ENCODE measurements at regions not wholly inside any gene's neighbourhood (a gene's known extent, or its start where the extent isn't known, plus 50 kb on each side); places are given as distances from the start of the nearest gene placed in this dataset.
A peak's percentile ranks its signal among the peaks of the same experiment; 100 is the strongest.
"Not testable (repeated sequence)": the region's sequence is repeated elsewhere in the genome, so short reads cannot be mapped to it uniquely, and the experiment has no call there.

DNA sequence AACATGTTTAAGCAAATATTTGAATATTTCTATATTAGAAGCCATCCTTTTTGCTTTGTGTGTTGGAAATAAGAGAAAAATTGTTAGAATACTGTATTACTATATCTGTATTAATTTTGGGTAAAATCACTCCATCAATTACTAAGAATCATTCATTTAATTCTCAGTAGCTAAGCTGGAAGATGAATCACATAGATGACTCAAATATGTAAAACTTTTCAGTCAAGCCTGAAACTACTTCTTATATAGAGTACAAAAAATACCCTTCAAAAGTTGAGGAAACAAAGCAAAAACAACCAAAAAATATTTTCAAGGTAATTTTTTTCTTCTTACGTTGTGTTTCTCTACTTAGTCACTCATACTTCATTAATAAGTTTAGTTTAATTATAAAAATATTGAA is 205.7 kb upstream of the ROBO1 start:
- no peak for DNase-seq (ENCODE audit: low spot score)

DNA sequence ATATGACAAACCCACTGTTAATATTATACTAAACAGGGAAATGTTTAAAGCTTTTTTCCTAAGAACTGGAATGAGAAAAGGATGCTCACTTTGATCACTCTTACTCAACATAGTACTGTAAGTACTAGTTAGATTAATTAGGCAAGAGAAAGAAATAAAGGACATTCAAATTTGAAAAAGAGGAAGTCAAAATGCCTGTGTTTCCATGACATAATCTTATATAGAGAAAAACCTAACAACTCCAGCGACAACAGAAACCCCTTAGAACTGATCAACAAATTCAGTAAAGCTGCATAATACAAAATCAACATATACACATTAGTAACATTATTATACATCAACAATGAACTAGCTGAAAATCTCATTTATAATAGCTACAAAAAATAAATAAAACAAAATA is 200.6 kb upstream of the ROBO1 start:
- DNase-seq (ENCODE audit: low spot score): no peak

DNA sequence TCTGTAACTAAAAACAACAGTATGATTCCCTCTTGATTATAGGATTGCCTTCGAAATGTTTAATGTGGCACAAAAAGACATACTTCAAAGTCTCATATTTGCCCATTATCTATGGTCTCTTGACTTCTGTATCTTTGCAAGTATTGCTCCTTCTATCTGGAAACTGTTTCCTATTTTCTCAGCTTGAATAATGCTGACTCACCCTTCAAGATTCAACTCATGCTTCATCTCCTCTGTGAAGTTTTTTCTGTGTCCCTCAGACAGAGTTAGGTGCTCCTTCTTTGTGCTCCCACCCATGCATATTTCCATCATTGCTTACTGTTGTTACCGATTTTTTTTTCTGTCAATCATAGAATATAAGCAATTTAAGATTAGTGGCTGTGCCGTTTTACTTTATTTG is 192.8 kb upstream of the ROBO1 start:
- DNase-seq (ENCODE audit: low spot score): no peak

DNA sequence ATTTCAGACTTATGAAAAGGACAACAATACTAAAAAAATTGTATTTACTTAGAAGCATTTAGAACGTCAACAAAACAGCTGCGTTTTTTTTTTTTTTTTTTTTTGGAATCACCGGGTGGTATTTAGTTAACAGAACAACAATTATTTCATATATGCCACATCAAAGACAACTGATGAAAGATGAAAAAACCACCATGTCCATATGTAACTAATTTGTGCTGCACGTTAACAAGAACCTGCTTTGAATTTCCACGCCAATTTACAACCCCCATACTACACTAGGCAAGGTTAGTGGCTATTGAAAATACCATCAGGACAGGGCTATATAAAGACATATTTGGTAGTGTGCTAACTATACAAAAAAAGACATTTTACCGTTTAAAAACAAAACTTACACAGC is 189.3 kb upstream of the ROBO1 start:
- DNase-seq (ENCODE audit: low spot score): no peak

DNA sequence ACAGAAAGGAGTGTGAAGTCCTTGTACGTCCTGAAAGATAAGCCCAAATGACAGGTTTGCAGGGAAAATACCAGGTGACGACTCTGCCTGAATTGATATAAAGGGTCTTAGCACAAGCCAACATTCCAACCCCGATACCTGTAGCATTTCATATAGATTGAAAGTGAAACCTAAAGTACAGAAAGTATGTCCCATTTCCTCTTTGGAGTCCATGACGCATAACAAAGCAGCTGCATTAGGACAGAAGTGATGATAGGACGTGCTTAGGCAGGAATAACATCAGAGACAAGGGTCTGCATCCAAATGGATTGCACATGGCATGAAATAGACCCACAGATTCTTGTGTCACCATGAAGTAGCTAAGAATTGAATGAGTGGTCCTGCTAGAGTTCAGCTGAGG is 187.0 kb upstream of the ROBO1 start:
- DNase-seq (ENCODE audit: low spot score): no peak

DNA sequence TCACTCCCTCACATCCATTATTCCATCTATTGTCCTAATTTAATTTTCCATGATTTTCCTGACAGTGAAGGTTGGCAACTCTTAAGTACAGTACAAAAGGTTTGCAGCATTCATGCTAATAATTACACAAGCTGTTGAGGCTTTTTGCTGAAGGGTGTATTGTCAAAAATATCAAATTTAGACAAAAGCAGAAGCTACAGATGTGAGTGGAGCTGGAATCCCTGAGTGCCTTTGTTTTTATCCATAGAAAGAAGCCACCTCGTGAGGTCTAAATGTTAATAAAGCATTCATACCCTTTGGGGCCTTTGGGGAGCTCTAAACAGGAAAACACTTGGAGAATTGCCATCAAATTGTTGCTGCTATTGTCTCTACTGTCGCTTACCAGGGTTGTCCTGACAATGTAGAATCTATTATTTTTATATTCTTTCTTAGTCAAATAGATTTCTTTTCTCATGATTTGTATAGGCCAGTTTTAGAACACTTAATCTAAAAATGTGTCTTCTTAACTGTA is 185.8 kb upstream of the ROBO1 start:
- DNase-seq (ENCODE audit: low spot score): no peak

DNA sequence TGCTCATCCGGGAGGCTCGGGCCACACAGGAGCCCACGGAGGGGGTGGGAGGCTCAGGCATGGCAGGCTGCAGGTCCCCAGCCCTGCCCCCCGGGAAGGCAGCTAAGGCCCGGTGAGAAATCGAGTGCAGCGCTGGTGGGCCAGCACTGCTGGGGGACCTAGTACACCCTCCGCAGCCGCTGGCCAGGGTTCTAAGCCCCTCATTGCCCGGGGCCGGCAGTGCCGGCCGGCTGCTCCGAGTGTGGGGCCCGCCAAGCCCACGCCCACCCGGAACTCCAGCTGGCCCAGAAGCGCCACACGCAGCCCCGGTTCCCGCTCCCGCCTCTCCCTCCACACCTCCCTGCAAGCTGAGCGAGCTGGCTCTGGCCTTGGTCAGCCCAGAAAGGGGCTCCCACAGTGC is 183.6 kb upstream of the ROBO1 start:
- DNase-seq (ENCODE audit: low spot score): not testable (repeated sequence)

DNA sequence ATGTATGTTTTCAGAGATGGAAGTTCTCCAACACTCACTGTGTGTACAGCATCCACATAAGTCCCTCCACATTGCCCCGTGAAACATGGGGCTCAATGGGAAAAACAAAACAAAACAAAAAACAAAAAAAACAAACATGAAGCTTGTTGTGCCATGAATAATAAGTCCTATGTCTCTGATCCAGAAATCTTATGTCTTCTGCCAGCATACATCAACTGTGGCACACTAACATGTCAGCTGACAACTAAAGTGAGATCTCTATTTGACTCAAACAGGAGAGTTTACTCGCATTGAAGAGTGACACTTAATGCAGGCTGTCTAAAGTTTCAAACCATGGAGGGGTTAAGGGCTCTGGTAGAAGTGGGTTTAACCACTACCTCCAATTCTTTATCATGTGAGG is 180.2 kb upstream of the ROBO1 start:
- DNase-seq (ENCODE audit: low spot score): no peak

DNA sequence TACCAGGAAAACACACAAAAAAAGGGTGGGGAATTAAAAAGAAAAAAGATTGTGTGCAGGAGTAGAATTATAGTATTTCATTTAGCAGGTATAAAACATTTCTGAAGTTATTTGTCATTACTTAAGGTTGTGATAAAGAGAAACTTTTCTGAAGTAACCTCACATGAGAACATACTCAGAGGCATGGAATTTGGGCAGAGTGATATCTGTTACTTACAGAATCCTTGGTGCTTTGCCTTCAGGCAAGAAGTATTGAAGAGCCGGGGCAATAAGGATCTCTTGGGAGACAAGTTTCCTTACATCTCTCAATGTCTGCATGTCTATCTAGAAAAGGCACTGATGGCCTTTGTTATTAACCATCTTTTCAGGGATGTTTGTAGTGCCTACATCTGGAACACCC is 179.7 kb upstream of the ROBO1 start:
- no peak for DNase-seq (ENCODE audit: low spot score)

DNA sequence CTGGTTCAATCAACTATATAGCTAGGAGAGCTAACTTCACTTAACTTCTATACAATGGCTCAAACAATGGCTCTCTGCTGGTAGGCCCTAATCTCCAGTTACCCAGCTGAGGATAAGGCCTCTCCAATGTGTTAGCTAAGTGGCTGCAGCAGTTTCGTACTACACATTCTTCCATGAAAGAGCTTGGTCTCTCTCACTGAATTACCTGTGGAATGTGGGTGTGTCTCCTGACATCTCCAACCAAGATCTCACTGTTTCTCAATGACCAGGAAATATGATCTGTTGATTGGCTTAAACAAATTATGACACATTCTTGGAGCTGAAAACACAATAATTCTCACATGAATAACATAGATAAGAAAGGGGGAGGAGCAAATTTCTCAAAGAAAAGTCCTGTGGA is 169.8 kb upstream of the ROBO1 start:
- peak; percentile 32 for DNase-seq (ENCODE audit: low spot score)

DNA sequence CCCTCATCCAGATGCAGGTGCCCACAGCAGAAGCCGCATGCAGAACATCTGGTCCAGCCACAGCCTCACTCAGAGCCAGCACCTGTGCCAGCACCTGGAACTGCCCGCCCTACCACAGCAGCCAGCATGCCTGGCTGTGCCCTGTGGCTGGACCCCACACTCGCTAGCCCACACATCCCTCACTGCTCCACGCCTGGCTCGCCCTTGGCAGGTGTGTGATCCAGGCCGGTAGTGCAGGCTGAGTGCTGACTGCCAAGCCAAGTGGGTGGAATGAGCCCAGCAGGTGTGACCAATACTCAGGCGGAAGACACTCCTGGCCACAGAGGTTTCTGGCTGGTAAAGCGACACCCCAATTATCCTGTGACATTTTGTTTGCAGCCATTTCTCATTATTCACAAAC is 162.4 kb upstream of the ROBO1 start:
- no peak for DNase-seq (ENCODE audit: low spot score)

DNA sequence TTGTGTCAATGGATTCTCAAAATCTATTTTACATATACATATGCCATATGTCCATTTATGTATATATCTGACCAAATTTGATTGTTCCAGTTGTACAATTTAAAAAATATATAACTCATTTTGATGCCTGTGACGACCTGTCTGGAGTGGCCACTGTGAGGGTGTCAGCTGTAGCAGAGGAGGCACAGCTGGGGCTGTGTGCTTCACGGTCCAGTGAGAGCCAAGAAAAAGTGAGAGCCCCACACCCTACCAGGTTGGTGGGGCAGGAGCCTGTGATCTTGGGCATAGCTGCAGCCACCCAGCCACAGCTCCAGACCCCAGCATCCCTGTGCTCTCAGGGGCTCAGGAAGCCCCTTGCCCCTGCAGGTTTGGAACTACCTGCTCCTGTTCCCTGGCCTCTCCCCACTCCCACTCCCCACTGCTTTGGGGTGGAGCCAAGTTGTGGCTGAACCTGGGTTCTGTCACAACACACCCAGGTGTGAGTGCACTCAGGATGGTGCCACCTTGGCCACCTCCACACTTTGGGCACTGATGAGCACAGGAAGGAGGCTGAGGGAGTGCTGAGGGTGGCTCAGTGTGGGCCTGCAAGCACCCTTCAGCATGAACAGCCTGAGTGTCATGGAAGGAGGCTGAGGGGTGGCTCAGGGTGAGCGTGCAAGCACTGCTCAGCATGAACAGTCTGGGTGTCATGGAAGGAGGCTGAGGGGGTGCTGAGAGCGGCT is 161.1 kb upstream of the ROBO1 start:
- DNase-seq (ENCODE audit: low spot score): no peak

DNA sequence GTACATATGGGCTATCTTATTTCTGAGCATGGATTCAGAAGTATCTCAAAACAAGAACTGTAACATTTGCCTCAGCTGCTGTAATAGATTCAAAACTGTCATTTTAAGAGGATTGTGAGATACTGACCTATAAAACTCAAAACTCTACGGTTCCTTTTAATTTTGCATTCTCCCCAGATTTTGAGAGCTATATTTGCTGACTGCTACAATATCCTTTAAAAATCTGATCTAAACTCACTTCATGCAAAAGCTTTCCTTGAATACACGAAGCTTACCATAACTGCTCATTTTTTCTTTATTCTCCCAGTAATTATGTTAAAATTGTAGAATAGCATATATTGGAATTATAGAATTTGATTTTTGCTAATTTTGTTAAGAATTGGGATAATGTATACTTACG is 158.7 kb upstream of the ROBO1 start:
- no peak for DNase-seq (ENCODE audit: low spot score)

DNA sequence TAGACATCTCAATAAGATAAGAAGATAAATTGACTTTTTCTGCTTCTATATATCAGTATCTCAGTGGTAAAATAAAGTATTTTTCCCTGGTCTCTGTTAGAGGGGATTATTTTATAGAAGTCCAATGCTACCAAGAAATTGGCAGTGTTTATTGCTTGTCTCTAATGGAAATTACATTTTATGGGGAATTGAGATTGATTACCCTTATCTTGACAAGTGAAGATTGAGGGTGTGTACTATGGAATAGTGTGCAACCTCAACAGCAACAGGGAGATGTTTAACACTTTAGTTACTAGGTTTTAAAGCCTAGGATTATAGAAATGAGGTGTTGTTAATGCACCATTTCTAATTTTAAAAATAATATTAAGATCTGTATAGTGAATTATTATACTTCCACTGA is 154.8 kb upstream of the ROBO1 start:
- no peak for DNase-seq (ENCODE audit: low spot score)

DNA sequence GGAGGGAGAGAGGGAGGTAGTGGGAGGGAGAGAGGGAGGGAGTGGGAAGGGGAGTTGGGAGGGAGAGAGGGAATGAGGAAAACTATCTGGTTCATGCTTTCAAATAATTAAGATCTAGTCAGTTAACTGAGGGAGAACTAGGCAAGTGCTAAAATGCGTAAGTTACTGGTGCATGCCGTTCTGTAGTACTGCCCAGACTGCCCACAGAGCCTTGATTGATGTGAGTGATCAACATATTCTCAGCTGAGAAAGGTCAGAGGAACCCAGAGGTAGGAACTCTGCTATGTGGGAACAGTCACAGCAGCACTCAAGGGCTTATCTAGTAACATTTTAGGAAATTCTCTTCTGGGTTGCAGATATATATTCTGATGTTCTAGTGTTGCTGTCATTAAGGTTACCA is 149.8 kb upstream of the ROBO1 start:
- no peak for DNase-seq (ENCODE audit: low spot score)

DNA sequence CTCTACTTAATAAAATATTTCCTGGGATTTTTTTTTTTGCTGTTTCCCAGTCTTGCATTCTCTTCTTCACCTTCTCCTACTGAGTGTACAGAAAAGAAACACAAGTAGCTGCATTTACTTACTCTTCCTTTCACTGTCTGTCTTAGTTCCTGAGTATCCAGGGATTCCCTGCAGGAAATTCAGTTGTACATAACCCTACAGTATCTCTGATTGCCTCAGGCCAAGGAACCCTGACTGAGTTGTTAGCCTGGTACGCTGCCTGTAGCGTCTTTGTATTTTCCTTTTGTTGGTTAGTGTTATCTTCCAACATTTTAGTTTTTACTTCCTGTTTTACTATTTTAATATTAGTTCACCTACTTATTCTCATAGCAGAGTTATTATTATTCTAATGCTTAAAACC is 142.5 kb upstream of the ROBO1 start:
- no peak for DNase-seq (ENCODE audit: low spot score)

DNA sequence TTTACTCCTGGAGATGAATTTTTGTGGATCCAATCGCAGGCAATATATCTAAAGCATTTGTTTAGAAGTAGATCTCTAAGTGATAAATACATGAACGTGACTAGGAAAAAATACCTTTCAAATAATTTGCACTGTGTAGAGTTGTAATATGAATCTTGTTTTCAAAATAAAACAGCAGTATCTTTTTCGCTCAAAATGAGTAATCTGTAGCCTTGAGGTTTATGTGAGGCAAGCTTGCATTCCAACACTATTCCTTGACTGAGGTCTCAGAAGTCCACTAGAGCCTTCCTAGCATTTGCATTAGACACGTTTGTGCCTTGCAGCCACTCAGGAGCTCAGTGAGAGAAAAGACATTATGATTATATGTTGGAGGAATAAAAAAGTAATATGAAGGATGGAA is 138.3 kb upstream of the ROBO1 start:
- no peak for DNase-seq (ENCODE audit: low spot score)

DNA sequence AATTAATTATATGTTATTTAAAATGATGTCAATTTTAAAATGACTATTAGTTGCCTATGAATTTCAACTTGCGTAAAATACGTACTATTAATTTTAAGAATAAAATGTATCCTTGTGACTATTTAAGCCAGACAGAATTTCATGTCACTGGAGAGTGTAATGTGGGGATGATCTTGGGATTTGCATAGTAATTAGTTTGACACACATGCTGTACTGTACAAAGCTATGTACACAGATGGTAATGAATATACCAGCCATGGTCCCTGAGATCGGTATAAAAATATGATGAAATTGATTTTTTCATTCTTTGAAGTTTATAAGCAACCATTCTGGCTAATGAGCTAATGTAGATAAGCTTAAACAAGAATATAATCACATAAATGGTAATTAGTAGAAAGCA is 134.4 kb upstream of the ROBO1 start:
- no peak for DNase-seq (ENCODE audit: low spot score)

DNA sequence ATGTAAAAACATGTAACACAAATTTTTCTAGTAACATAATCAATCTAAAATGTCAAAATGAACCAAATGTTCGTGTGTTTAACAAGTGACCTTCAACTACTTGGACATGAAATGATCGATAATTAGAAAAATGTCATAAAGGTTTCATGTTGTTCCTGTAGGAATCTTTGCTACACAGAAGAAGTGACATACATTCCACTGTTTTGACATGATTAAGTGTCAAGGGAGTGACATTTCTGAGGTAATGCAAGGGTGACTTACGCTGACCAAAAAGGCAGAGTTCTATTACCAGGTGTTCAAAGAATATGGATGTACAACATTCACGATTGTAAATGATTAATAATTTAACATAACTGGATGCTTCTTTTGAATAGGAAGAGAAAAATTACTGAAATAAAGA is 131.1 kb upstream of the ROBO1 start:
- no peak for DNase-seq (ENCODE audit: low spot score)

DNA sequence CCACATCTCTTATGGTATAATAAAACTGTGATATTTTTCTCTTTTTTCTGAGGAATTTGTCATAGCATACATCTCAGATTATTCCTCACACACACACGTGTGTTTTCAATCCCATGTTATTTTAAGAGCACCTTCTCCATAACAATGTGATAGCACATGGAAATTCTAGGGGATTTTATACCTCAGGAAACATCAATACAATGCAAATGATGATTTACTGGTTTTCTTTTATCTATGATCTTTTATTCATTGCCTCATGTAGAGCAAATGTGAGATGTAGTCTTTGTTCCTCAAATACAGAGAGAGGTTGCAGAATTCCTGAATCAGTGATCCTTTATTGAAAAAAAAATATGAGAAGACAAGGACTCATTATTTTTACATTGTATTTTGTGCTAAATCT is 128.3 kb upstream of the ROBO1 start:
- no peak for DNase-seq (ENCODE audit: low spot score)

DNA sequence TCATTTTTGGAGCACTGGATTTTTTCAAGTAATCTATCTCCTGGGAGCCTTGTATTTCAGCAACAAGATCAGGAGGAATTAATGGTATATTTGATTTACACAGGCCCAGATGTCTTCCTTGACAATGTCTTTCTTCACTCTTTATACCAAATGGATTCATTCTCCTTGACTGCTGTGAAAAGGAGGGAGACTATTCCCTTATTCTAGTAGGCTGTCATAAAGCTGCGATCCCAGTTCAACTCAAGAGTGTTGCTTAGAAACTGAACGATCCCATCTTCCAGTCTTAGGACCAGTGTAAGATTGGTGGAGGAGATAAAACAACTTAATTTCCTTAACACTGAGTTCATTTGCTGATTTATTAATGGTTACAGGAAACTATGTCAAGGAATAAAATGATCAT is 119.4 kb upstream of the ROBO1 start:
- no peak for DNase-seq (ENCODE audit: low spot score)

DNA sequence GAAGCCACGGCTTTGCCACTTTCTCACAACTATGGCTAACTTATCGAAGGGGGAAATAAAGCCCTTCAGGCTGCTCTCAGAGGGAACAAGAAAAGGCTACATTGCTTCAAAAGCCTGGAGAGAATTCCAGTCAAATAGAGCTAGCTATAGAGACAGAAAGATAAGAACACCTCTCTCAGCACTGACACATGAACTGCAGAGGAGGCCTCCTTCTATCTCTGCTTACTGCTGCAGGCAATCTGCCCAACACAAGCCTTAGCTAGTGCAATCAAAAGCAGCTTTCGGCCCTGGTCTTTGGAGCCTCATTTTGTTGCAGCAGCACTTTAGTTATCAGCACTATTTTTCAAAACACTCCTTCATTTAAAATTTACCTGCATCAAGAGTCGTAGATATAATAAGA is 118.4 kb upstream of the ROBO1 start:
- DNase-seq (ENCODE audit: low spot score): no peak

DNA sequence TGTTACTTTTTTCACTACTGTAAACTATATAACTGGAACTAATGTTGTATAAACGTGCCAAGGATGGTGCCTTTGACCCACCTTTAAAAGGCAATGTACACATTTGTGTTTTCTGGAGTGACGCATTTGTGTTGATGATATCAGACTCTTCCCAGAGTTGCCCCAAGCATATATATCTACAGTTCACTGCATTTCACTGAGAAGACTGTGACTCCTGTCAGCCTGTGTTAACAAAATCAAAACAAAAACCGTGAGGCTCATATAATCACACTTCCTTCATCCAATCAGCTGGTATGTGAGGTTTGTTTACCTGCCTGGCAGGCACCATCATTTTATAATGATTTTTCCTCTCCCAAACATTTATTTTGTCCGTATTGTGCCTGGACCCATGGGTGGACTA is 117.6 kb upstream of the ROBO1 start:
- no peak for DNase-seq (ENCODE audit: low spot score)

DNA sequence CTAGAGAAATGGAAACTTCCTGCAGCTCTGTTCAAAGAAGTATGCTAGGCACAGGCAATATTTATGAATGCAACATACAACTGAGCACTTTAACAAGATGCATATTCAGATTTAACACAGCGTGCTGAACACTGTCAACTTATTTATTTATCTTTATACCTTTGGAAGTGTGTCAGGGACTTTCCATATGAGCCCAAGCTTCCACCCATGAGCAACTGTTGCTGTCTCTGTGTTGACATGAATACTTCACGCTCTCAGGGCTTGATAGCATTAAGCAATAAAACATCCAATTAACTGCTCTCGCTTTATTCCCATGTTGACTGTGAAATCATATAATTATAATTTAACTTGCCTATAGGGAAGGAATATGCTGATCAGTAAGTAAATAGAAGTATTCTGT is 116.6 kb upstream of the ROBO1 start:
- DNase-seq (ENCODE audit: low spot score): no peak

All from HT-29 (cell line).